Nephron (organoid): ENCODE measurements at regions not wholly inside any gene's neighbourhood (a gene's known extent, or its start where the extent isn't known, plus 50 kb on each side); places are given as distances from the start of the nearest gene placed in this dataset.

Source experiments
- H3K27ac Mint-ChIP-seq, 3 experiments: 2 replicates each; pipeline ENCODE4 v1.8.0; 2020; ENCODE audit warnings: mixed read lengths in 3 of 3, mild to moderate bottlenecking in 2 of 3, moderate library complexity in 1 of 3
- H3K27me3 Mint-ChIP-seq: 2 replicates; pipeline ENCODE4 v1.8.0; 2021; ENCODE audit warnings: low read depth, mild to moderate bottlenecking, moderate library complexity, mixed read lengths
- H3K36me3 Mint-ChIP-seq: 2 replicates; pipeline ENCODE4 v1.8.0; 2020; ENCODE audit warnings: low read depth, mixed read lengths
- H3K4me1 Mint-ChIP-seq: 2 replicates; pipeline ENCODE4 v1.8.0; 2020; ENCODE audit warnings: mixed read lengths
- H3K4me3 Mint-ChIP-seq, 3 experiments: 2 replicates each; pipeline ENCODE4 v1.8.0; 2020; ENCODE audit warnings: mild to moderate bottlenecking in 3 of 3, mixed read lengths in 3 of 3, moderate library complexity in 2 of 3
- H3K9me3 Mint-ChIP-seq: 2 replicates; pipeline ENCODE4 v1.8.0; 2020; ENCODE audit warnings: mixed read lengths
- TF ChIP-seq, protein P1 (sequence below), 3 experiments: fragments of 200-600 bp; sonication (generic); IDR thresholded peaks; one replicate each; pipeline ENCODE4 v1.5.0; 2021; ENCODE audit warnings: antibody characterized with exemption in 3 of 3; ENCODE audit not compliant: unreplicated experiment in 3 of 3

DNA sequence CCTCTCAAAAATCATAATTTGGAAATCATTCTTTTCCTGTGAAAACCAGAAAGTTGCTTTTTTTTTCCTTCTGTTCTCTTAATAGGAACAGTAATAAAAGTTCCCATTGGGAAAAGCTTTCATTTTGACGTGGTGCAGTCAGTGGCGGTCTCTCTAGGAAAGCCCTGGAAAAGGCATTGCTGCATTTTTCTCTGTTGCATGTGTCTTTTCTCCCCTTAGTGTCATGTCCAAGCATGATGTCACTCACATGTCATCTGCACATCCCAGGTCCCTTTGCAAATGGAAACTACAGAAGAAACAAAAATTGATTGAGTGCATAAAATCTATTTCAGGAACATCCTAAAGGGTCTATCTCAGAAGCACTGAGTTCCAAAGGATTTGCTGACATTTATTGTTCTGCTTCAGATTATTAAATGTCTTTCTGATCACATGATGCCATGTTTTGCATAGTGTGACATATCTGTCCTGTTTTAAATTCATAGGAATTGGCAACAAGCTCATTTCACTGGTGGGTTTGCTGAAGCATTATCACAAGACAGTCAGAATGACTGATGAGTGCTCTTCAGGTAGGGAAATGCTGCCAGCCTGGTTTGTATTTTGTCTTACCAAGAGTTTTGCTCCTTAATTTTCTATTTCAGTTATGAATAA lies 208.7 kb downstream of the SOX4 start:
- Mint-ChIP-seq H3K9me3 (peaks cover 6% of the 10 kb centered on the region), H3K36me3 (peaks cover 32% of the 10 kb centered on the region), H3K4me3 (no peak overlapping the region), H3K27ac (peak overlapping the region; percentile 65 to 87 (median 75)), H3K4me1 (peaks cover 40% of the 10 kb centered on the region), H3K27me3 (no peaks in the 10 kb centered on the region)
- TF ChIP-seq, protein P1, sequence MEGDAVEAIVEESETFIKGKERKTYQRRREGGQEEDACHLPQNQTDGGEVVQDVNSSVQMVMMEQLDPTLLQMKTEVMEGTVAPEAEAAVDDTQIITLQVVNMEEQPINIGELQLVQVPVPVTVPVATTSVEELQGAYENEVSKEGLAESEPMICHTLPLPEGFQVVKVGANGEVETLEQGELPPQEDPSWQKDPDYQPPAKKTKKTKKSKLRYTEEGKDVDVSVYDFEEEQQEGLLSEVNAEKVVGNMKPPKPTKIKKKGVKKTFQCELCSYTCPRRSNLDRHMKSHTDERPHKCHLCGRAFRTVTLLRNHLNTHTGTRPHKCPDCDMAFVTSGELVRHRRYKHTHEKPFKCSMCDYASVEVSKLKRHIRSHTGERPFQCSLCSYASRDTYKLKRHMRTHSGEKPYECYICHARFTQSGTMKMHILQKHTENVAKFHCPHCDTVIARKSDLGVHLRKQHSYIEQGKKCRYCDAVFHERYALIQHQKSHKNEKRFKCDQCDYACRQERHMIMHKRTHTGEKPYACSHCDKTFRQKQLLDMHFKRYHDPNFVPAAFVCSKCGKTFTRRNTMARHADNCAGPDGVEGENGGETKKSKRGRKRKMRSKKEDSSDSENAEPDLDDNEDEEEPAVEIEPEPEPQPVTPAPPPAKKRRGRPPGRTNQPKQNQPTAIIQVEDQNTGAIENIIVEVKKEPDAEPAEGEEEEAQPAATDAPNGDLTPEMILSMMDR (IDR thresholded peaks at IDR 0.05; ENCODE audit: unreplicated experiment in 3 of 3), result no peak

DNA sequence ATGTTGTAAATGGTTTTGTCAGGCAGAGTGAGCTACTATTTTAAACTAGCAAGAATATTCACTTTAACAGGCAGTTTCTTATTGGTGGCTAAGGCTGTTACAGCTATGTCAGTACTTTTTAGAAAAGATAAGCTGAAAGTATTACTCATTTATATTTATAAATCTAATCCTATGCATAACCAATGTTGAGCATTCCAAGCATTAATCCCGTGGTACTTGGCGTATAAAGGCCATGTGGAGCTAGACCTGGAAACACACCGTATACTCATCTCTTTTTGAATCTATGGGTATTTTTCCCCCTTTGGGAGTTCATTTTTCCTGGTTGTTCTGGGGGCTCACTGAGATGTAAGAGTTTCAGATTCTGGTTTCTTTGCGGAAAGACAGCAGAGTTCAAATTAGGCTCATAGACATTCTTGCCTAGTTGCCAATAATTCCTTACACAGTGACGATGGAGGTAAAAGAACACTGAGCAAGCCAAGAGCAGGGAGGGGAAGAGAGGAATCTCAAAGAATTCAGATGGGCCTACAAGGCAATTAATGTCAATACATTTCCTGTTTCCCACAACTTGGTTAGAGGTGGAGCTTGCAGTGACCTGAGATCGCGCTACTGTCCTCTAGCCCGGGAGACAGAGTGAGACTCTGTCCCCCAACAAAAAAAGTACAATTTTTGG lies 211.5 kb downstream of the SOX4 start:
- no peaks in the 10 kb centered on the region for H3K27me3 Mint-ChIP-seq
- peak overlapping the region; percentile 57 to 85 (median 82) for H3K27ac Mint-ChIP-seq
- TF ChIP-seq, protein P1 (IDR thresholded peaks at IDR 0.05; ENCODE audit: unreplicated experiment in 3 of 3), result no peak
- H3K4me1 Mint-ChIP-seq, result peaks cover 64% of the 10 kb centered on the region
- no peaks in the 10 kb centered on the region for H3K9me3 Mint-ChIP-seq
- no peak overlapping the region for H3K4me3 Mint-ChIP-seq
- peaks cover 22% of the 10 kb centered on the region for H3K36me3 Mint-ChIP-seq

- Mint-ChIP-seq H3K4me1 (peaks cover 51% of the 10 kb centered on the region), H3K27ac (peak overlapping the region; percentile 82 to 93 (median 89)), H3K4me3 (peak overlapping the region in 2 of 3 experiments; percentile 31 to 40), H3K36me3 (peaks cover 26% of the 10 kb centered on the region), H3K27me3 (no peaks in the 10 kb centered on the region), H3K9me3 (no peaks in the 10 kb centered on the region)
- TF ChIP-seq, protein P1 (IDR thresholded peaks at IDR 0.05; ENCODE audit: unreplicated experiment in 3 of 3), result no peak
Observed at GRCh38 chr6:21807299-21808044, 213.9 kb downstream of the SOX4 start.

DNA sequence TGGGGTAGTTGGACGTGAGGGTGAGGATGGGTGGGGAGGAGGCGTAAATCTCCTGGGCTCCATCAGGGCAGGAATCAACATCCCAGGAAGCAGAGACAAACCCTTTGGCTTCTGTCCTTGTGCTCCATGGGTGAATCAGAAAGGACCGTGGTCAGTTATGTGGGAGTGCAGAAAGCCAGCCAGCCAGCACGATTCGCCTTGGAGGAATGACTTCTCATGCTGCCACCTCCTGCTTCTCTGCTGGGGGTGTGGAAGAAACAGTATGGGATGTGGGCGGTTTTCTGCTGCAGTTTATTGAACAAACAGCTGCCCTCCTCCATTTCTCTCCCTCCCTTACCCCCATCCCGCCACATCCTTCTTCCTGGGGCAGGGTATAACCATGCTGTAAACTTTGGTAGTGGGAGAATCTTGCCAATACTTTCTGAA lies 214.5 kb downstream of the SOX4 start:
- peaks cover 46% of the 10 kb centered on the region for H3K4me1 Mint-ChIP-seq

DNA sequence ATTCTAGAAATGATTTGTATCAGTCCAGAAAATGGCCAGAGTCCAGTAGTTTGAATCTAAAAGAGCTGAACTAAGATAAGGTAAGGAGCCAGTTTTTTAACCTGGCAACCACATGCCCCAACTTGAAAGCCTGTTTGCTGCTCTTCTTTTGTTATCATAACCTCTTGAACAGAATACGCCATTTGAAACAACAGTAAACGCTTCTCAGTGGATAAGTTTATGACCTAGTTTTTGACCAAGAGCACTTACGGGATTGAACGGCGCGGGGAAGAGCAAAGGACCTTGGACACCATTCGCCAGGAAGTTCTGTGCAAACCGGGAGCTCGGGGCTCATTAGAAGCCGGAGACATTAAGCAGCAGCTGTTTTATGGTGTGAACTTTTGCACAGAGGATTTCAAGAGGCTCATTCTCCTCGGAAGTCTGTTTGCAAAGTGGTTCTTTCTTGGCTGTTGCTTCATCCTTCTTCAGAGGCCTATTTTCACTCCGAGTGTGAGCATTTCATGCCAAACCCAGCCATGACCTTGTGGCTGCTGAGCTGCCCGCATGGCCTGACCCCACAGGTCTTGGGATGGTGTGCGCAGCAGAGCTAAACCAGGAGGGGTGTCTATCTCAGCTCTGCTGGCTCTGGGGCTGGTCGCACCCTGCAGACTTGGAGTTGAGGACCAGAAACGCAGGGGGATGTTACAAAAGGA lies 215.1 kb downstream of the SOX4 start:
- peak overlapping the region; percentile 22 to 55 (median 40) for H3K4me3 Mint-ChIP-seq
- H3K27ac Mint-ChIP-seq, result peak overlapping the region; percentile 82 to 93 (median 89)
- H3K9me3 Mint-ChIP-seq, result no peaks in the 10 kb centered on the region
- H3K27me3 Mint-ChIP-seq, result no peaks in the 10 kb centered on the region
- TF ChIP-seq, protein P1 (IDR thresholded peaks at IDR 0.05; ENCODE audit: unreplicated experiment in 3 of 3), result no peak
- H3K36me3 Mint-ChIP-seq, result peaks cover 33% of the 10 kb centered on the region
- H3K4me1 Mint-ChIP-seq, result peaks cover 46% of the 10 kb centered on the region

More for the DNA sequence above, 214.5 kb downstream of the SOX4 start:
- TF ChIP-seq, protein P1 (IDR thresholded peaks at IDR 0.05; ENCODE audit: unreplicated experiment in 3 of 3), result no peak
- H3K9me3 Mint-ChIP-seq, result no peaks in the 10 kb centered on the region
- H3K27ac Mint-ChIP-seq, result peak overlapping the region; percentile 82 to 93 (median 89)
- H3K36me3 Mint-ChIP-seq, result peaks cover 27% of the 10 kb centered on the region
- no peaks in the 10 kb centered on the region for H3K27me3 Mint-ChIP-seq
- H3K4me3 Mint-ChIP-seq, result peak overlapping the region; percentile 22 to 40 (median 31)
